Right atrium auricular region (tissue), 2 donors: ENCODE measurements at regions not wholly inside any gene's neighbourhood (a gene's known extent, or its start where the extent isn't known, plus 50 kb on each side); places are given as distances from the start of the nearest gene placed in this dataset.

Experiments used
- DNase-seq: peaks from one replicate; pipeline ENCODE4 v3.0.0-alpha.2; 2019; ENCODE audit warnings: low spot score
- H3K27ac ChIP-seq, 2 donors: fragments of 200-600 bp; sonication (generic); 1 replicate in 1 of 2; 2 replicates in 1 of 2; pipeline ENCODE4 v1.5.1; 2016 to 2019
- H3K27me3 ChIP-seq, 2 donors: fragments of 200-600 bp; sonication (generic); one replicate each; pipeline versions ENCODE4 v1.5.1 to v1.6.0; 2017 to 2019
- H3K36me3 ChIP-seq: fragments of 200-600 bp; sonication (generic); one replicate; pipeline ENCODE4 v1.5.1; 2016
- H3K4me1 ChIP-seq, 2 donors: fragments of 200-600 bp; sonication (generic); one replicate each; pipeline versions ENCODE4 v1.5.1 to v1.6.0; 2017 to 2019
- H3K4me3 ChIP-seq, 2 donors: fragments of 200-600 bp; sonication (generic); 1 replicate in 1 of 2; 2 replicates in 1 of 2; pipeline ENCODE4 v1.5.1; 2017 to 2019; ENCODE audit warnings: mild to moderate bottlenecking in 1 of 2, moderate library complexity in 1 of 2
- H3K9me3 ChIP-seq, 2 donors: fragments of 200-600 bp; sonication (generic); one replicate each; pipeline ENCODE4 v1.5.1; 2019
- CTCF ChIP-seq, 2 donors: fragments of 200-600 bp; sonication (generic); IDR thresholded peaks; one replicate each; pipeline ENCODE4 v1.5.1; 2019; ENCODE audit warnings: antibody characterized with exemption in 2 of 2

GRCh38 chr1:193310564-193310963, 124.2 kb upstream of the B3GALT2 start:
- no peak for DNase-seq
- Histone ChIP-seq H3K27ac (no peak overlapping the region), H3K27me3 (no peaks in the 10 kb centered on the region), H3K36me3 (no peaks in the 10 kb centered on the region), H3K4me1 (no peaks in the 10 kb centered on the region), H3K4me3 (no peak overlapping the region), H3K9me3 (no peaks in the 10 kb centered on the region)
- TF ChIP-seq CTCF (IDR thresholded peaks at IDR 0.05) = no peak

DNA sequence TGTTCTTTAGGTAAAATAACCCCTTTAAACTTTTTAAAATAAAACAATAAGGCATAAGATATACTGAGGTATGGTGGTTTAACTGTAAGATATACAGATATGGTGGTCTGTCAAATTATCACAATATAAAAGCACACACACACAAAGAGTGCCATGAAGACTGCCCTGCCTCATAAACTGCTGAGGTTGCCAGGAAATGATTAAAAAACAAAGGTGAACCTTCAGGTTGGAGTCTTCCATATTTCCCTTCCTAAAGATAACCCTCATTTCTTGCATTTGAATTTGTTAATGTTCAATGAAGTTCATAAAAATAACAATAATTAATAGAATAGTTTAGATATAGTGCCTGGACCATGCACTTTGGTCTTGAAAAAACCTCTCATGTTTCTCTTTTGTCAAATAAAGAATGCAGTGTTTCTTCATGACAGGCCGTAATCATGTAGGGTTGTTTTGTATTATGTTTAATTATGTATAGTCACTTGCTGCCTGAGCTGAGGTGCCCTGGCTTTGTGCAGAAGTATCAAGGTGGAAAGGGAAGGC, 123.6 kb upstream of the B3GALT2 start:
- no peak for TF ChIP-seq CTCF (IDR thresholded peaks at IDR 0.05)
- Histone ChIP-seq H3K4me3 (no peak overlapping the region), H3K36me3 (no peaks in the 10 kb centered on the region), H3K27ac (no peak overlapping the region), H3K9me3 (no peaks in the 10 kb centered on the region), H3K4me1 (no peaks in the 10 kb centered on the region), H3K27me3 (no peaks in the 10 kb centered on the region)
- no peak for DNase-seq

DNA sequence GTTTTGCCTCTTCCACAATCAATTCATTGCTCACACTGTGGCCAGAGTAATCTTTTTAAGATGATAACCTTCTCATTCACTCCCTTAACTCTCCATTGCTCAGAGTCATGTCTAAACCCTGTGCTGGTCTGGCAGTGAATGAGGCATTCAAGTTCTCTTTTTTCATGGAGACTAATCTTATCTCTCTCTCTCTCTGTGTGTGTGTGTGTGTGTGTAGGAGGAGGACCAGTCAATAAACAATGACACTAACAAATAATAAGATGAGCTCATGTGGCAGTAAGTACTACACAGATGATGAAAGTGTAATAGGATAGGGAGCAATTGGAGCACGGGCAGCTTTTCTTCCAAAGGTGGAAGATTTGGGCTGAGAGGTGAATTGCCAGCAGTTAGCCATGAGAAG, 122.0 kb upstream of the B3GALT2 start:
- Histone ChIP-seq H3K27ac (no peak overlapping the region), H3K9me3 (no peaks in the 10 kb centered on the region), H3K4me3 (no peak overlapping the region), H3K4me1 (no peaks in the 10 kb centered on the region), H3K27me3 (no peaks in the 10 kb centered on the region), H3K36me3 (no peaks in the 10 kb centered on the region)
- TF ChIP-seq CTCF (IDR thresholded peaks at IDR 0.05) = no peak
- no peak for DNase-seq

DNA sequence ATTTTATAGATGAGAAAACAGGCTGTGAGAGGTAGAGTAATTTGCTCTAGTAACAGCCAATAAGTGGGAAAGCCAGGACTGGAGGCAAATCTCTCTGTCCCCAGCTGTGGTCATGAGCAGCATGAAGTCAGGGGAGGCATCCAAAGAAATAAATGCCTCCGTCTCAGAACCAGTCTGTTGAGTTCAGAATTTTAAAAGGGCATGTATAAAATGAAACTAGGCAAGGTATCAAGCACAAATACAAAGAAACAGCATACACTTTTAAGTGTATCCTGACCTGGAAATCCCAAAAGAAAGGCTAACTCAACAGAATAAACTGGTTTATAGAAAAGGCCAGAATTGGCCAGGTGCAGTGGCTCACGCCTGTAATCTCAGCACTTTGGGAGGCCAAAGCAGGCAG, 120.0 kb upstream of the B3GALT2 start:
- H3K9me3 ChIP-seq = no peaks in the 10 kb centered on the region
- no peak overlapping the region for H3K27ac ChIP-seq
- no peaks in the 10 kb centered on the region for H3K27me3 ChIP-seq
- H3K4me3 ChIP-seq = no peak overlapping the region
- H3K36me3 ChIP-seq = no peaks in the 10 kb centered on the region
- H3K4me1 ChIP-seq = no peaks in the 10 kb centered on the region
- TF ChIP-seq CTCF (IDR thresholded peaks at IDR 0.05) = no peak
- no peak for DNase-seq
